Smooth muscle cell (in vitro differentiated cells): ENCODE measurements at regions not wholly inside any gene's neighbourhood (a gene's known extent, or its start where the extent isn't known, plus 50 kb on each side); places are given as distances from the start of the nearest gene placed in this dataset.

Experiments used
- DNase-seq: peaks from one replicate; lab custom pipeline; 2025; ENCODE audit not compliant: unreplicated experiment; lab: John Stamatoyannopoulos, UW
- H2AFZ ChIP-seq: fragments of 200-600 bp; sonication (generic); 2 replicates; pipeline ENCODE4 v1.6.0; 2016; ENCODE audit warnings: antibody characterized with exemption, low read depth, mild to moderate bottlenecking
- H3F3A ChIP-seq: fragments of 200-600 bp; sonication (generic); 2 replicates; pipeline ENCODE4 v1.6.0; 2017; ENCODE audit warnings: antibody characterized with exemption, low read depth
- H3K27ac ChIP-seq: fragments of 200-600 bp; sonication (generic); 2 replicates; pipeline ENCODE4 v1.5.1; 2016; ENCODE audit warnings: low read depth, mild to moderate bottlenecking
- H3K27me3 ChIP-seq: fragments of 200-600 bp; sonication (generic); 2 replicates; pipeline ENCODE4 v1.6.1; 2016; ENCODE audit warnings: low read depth, mild to moderate bottlenecking
- H3K36me3 ChIP-seq: fragments of 200-600 bp; sonication (generic); 2 replicates; pipeline ENCODE4 v1.5.1; 2016; ENCODE audit warnings: low read depth
- H3K4me1 ChIP-seq: fragments of 200-600 bp; sonication (generic); 2 replicates; pipeline ENCODE4 v1.5.1; 2016; ENCODE audit warnings: low read depth
- H3K4me2 ChIP-seq: fragments of 200-600 bp; sonication (generic); 2 replicates; pipeline ENCODE4 v1.6.0; 2016; ENCODE audit warnings: mild to moderate bottlenecking
- H3K4me3 ChIP-seq: fragments of 200-600 bp; sonication (generic); 2 replicates; pipeline ENCODE4 v1.5.1; 2016; ENCODE audit warnings: mild to moderate bottlenecking
- H3K79me2 ChIP-seq: fragments of 200-600 bp; sonication (generic); 2 replicates; pipeline ENCODE4 v1.6.0; 2016; ENCODE audit warnings: low read depth, mild to moderate bottlenecking
- H3K9ac ChIP-seq: fragments of 200-600 bp; sonication (generic); 2 replicates; pipeline ENCODE4 v1.6.0; 2016; ENCODE audit warnings: low read depth
- H3K9me3 ChIP-seq: fragments of 200-600 bp; sonication (generic); replicated peaks from 2 replicates; pipeline ENCODE4 v1.5.1; 2016; ENCODE audit warnings: low read depth
- H4K20me1 ChIP-seq: fragments of 200-600 bp; sonication (generic); 2 replicates; pipeline ENCODE4 v1.6.0; 2016; ENCODE audit warnings: low read depth
- WGBS: methylation state at CpG from one replicate; pipeline ENCODE4 v1.1.7; 2016; ENCODE audit warnings: low lambda C conversion rate; 5-methylcytosine and 5-hydroxymethylcytosine counted together
- TF ChIP-seq, protein P1 (sequence below): fragments of 200-600 bp; sonication (generic); IDR thresholded peaks from 2 replicates; pipeline ENCODE4 v1.5.1; 2017; ENCODE audit warnings: borderline replicate concordance, mild to moderate bottlenecking, antibody characterized with exemption; ENCODE audit not compliant: insufficient read depth, poor library complexity, severe bottlenecking

DNA sequence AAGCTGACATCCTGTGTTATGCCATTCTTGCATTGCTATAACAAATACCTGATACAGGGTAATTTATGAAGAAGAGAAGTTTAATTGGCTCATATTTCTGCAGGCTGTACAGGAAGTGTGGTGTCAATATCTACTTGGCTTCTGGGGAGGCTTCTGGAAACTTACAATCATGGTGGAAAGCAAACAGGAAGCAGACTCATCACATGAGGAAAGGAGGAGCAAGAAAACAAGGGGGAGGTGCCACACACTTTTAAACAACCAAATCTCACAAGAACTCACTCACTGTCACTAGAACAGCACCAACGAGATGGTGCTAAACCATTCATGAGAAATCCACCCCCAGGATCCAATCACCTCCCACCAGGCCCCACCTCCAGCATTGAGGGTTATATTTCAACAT, 143.1 kb upstream of the GGTLC1 start:
- peak overlapping the region; percentile 68 for H3K27ac ChIP-seq
- no peaks in the 10 kb centered on the region for H3K9me3 ChIP-seq
- H4K20me1 ChIP-seq = no peaks in the 10 kb centered on the region
- H3K27me3 ChIP-seq = no peaks in the 10 kb centered on the region
- H3K4me2 ChIP-seq = no peak overlapping the region
- H3K9ac ChIP-seq = no peak overlapping the region
- TF ChIP-seq, protein P1, sequence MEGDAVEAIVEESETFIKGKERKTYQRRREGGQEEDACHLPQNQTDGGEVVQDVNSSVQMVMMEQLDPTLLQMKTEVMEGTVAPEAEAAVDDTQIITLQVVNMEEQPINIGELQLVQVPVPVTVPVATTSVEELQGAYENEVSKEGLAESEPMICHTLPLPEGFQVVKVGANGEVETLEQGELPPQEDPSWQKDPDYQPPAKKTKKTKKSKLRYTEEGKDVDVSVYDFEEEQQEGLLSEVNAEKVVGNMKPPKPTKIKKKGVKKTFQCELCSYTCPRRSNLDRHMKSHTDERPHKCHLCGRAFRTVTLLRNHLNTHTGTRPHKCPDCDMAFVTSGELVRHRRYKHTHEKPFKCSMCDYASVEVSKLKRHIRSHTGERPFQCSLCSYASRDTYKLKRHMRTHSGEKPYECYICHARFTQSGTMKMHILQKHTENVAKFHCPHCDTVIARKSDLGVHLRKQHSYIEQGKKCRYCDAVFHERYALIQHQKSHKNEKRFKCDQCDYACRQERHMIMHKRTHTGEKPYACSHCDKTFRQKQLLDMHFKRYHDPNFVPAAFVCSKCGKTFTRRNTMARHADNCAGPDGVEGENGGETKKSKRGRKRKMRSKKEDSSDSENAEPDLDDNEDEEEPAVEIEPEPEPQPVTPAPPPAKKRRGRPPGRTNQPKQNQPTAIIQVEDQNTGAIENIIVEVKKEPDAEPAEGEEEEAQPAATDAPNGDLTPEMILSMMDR = no peak
- H3F3A ChIP-seq = no peaks in the 10 kb centered on the region
- H3K4me3 ChIP-seq = no peak overlapping the region
- no peak for DNase-seq
- H3K79me2 ChIP-seq = no peaks in the 10 kb centered on the region
- no peak overlapping the region for H2AFZ ChIP-seq
- 88% methylated on average over 1 of the region's 1 CpG for WGBS
- no peaks in the 10 kb centered on the region for H3K4me1 ChIP-seq
- H3K36me3 ChIP-seq = no peaks in the 10 kb centered on the region

GRCh38 chr20:24131281-24131680, 142.7 kb upstream of the GGTLC1 start:
- Histone ChIP-seq H3K4me1 (no peaks in the 10 kb centered on the region), H2AFZ (no peak overlapping the region), H3K36me3 (no peaks in the 10 kb centered on the region), H4K20me1 (no peaks in the 10 kb centered on the region), H3K4me2 (no peak overlapping the region), H3K27ac (peak overlapping the region; percentile 68), H3K27me3 (no peaks in the 10 kb centered on the region), H3K9ac (no peak overlapping the region), H3F3A (no peaks in the 10 kb centered on the region), H3K9me3 (no peaks in the 10 kb centered on the region), H3K79me2 (no peaks in the 10 kb centered on the region), H3K4me3 (no peak overlapping the region)
- no peak for DNase-seq
- TF ChIP-seq, protein P1 = no peak
- 63% methylated on average over 4 of the region's 4 CpGs for WGBS

- TF ChIP-seq, protein P1 = no peak
- Histone ChIP-seq H3K36me3 (no peaks in the 10 kb centered on the region), H4K20me1 (no peaks in the 10 kb centered on the region), H2AFZ (no peak overlapping the region), H3K79me2 (no peaks in the 10 kb centered on the region), H3K27me3 (no peaks in the 10 kb centered on the region), H3K27ac (no peak overlapping the region), H3K9me3 (no peaks in the 10 kb centered on the region), H3K4me2 (no peak overlapping the region), H3K4me3 (no peak overlapping the region), H3F3A (no peaks in the 10 kb centered on the region), H3K9ac (no peak overlapping the region), H3K4me1 (no peaks in the 10 kb centered on the region)
- no peak for DNase-seq
- 91% methylated on average over 1 of the region's 1 CpG for WGBS
These were observed 141.1 kb upstream of the GGTLC1 start for GRCh38 chr20:24129641-24130040.

GRCh38 chr20:24124951-24125650, 136.5 kb upstream of the GGTLC1 start:
- TF ChIP-seq, protein P1 = no peak

More at GRCh38 chr20:24124951-24125650, 136.5 kb upstream of the GGTLC1 start:
- Histone ChIP-seq H3F3A (no peaks in the 10 kb centered on the region), H4K20me1 (no peaks in the 10 kb centered on the region), H3K27me3 (no peaks in the 10 kb centered on the region), H3K9ac (no peak overlapping the region), H3K4me1 (no peaks in the 10 kb centered on the region), H3K36me3 (no peaks in the 10 kb centered on the region), H3K79me2 (no peaks in the 10 kb centered on the region), H3K9me3 (no peaks in the 10 kb centered on the region), H3K4me3 (no peak overlapping the region), H2AFZ (no peak overlapping the region), H3K4me2 (no peak overlapping the region), H3K27ac (no peak overlapping the region)
- 75% methylated on average over 10 of the region's 10 CpGs for WGBS
- DNase-seq = no peak
